Spinal cord (tissue), 9 donors: ENCODE measurements at regions not wholly inside any gene's neighbourhood (a gene's known extent, or its start where the extent isn't known, plus 50 kb on each side); places are given as distances from the start of the nearest gene placed in this dataset.
"Not testable (repeated sequence)": the region's sequence is repeated elsewhere in the genome, so short reads cannot be mapped to it uniquely, and the experiment has no call there.

ENCODE experiments used
- DNase-seq, 6 donors: peaks; one replicate each; pipeline versions ENCODE4 v3.0.0 to v3.0.0-alpha.2; 2013 to 2015; ENCODE audit warnings: low spot score in 6 of 6, low read depth in 4 of 6
- H3K27ac ChIP-seq: one replicate; pipeline ENCODE4 v1.5.1; 2013; ENCODE audit warnings: low read depth, low read length, control low read depth
- H3K27me3 ChIP-seq: one replicate; pipeline ENCODE4 v1.6.1; 2013; ENCODE audit warnings: low read length; ENCODE audit not compliant: control insufficient read depth, insufficient read depth
- H3K36me3 ChIP-seq: one replicate; pipeline ENCODE4 v1.6.1; 2013; ENCODE audit warnings: low read length; ENCODE audit not compliant: control insufficient read depth, insufficient read depth
- H3K4me1 ChIP-seq: one replicate; pipeline ENCODE4 v1.6.1; 2013; ENCODE audit warnings: low read length; ENCODE audit not compliant: control insufficient read depth, insufficient read depth
- H3K4me3 ChIP-seq: one replicate; pipeline ENCODE4 v1.5.1; 2013; ENCODE audit warnings: low read depth, low read length, control low read depth
- H3K9me3 ChIP-seq: one replicate; pipeline ENCODE4 v1.6.1; 2013; ENCODE audit warnings: low read length; ENCODE audit not compliant: control insufficient read depth, insufficient read depth
- WGBS: methylation state at CpG from one replicate; pipeline ENCODE4 v1.1.5; 2013; ENCODE audit warnings: missing lambda C conversion rate; ENCODE audit not compliant: insufficient coverage; 5-methylcytosine and 5-hydroxymethylcytosine counted together
- donor health status: healthy.

DNA sequence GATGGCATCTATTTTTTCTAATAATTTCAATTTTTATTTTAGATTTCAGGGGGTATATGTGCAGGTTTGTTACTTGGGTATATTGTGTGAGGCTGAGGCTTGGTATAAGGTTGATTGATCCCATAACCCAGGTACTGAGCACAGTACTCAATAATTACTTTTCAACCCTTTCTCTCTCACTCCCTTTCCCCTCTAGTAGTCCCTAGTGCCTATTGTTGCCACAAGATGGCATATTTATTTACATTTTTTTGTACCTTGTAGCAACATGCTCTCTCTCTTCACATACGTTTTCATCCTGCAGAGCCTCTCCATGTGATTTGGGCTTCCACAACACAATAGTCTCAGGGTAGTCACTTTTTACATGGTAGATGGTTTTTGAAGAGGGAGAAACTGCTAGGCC is 172.0 kb downstream of the ATOH1 start:
- Histone ChIP-seq H3K4me1 (no peaks in the 10 kb centered on the region), H3K36me3 (no peaks in the 10 kb centered on the region)
- no CpG with 5 or more reads among the region's 1 CpG for WGBS

DNA sequence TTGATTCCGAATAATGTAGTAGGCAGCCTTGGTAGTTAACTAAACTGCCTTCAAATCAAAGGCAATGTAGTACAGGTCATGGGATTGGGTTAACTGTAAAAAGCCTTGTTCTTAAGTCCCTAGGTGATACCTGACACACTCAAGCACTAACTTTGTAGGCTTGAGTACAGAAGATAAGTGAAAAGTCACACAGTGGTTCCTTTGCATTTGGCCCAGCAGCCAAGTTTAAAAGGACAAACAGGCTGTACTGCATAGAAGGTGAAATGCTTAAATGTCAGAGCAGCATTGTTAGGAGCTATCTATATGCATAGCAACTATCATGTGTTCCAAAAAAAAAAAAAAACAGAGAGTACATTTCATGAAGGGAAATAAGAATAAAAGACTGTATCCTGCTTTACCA is 178.4 kb downstream of the ATOH1 start:
- WGBS = 100% methylated on average over 1 of the region's 1 CpG

More for the DNA sequence above, 172.0 kb downstream of the ATOH1 start:
- DNase-seq = no peak
- no peaks in the 10 kb centered on the region for H3K27me3 ChIP-seq
- no peak overlapping the region for H3K4me3 ChIP-seq
- H3K27ac ChIP-seq = no peak overlapping the region
- H3K9me3 ChIP-seq = no peaks in the 10 kb centered on the region

DNA sequence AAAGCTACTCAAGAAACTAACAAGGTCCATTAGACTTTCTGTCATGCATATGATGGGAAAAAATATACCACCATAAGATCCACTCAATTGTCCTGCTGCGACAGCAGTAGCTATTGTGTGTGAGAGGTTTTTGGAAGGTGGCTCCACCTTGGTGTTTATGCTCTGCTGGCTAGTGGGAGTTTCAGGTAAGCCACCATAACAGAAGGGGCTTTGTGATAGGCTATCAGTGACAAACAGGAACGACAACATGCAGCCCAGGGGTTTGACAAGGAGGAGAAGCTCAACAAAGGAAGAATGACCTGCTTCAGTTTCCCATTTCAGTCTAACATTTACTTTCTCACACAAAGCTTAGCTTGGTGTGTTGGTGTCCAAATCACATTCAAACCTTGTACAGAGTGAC is 182.6 kb downstream of the ATOH1 start:
- H3K9me3 ChIP-seq = no peaks in the 10 kb centered on the region
- H3K36me3 ChIP-seq = no peaks in the 10 kb centered on the region
- no peak overlapping the region for H3K27ac ChIP-seq
- no peaks in the 10 kb centered on the region for H3K27me3 ChIP-seq
- WGBS = no CpG with 5 or more reads among the region's 2 CpGs
- no peak for DNase-seq
- H3K4me1 ChIP-seq = no peaks in the 10 kb centered on the region
- no peak overlapping the region for H3K4me3 ChIP-seq

More for the DNA sequence above, 178.4 kb downstream of the ATOH1 start:
- no peaks in the 10 kb centered on the region for H3K4me1 ChIP-seq
- no peak for DNase-seq
- no peak overlapping the region for H3K27ac ChIP-seq
- no peaks in the 10 kb centered on the region for H3K36me3 ChIP-seq
- H3K27me3 ChIP-seq = no peaks in the 10 kb centered on the region
- no peak overlapping the region for H3K4me3 ChIP-seq
- H3K9me3 ChIP-seq = no peaks in the 10 kb centered on the region

DNA sequence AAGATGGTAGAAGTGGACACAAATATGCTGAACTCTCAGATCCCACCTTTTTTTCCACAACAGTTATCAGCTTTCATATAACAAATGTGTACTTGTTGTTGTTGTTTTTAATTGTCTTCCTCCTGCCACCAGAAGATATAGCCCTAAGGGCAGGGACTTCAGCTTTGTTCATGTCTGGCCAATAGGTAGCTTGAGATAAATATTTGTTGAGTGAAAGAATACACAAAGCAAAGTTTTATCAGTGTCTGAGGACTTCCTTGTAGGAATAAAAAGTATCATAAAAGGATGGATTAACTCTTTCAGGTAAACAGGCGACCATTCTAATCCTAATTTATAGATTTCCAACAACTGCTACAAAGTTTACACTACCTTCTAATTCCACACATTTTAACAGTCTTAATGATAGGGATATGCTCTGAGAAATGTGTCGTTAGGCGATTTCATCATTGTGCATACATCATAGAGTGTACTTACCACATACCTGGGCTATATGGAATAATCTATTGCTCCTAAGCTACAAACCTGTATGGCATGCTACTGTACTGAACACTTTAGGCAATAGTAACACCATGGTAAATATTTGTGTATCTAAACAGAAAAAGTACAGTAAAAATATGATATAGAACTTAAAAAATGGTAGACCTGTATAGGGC is 186.1 kb downstream of the ATOH1 start:
- Histone ChIP-seq H3K27ac (no peak overlapping the region), H3K36me3 (no peaks in the 10 kb centered on the region), H3K4me1 (no peaks in the 10 kb centered on the region), H3K27me3 (no peaks in the 10 kb centered on the region), H3K4me3 (no peak overlapping the region), H3K9me3 (no peaks in the 10 kb centered on the region)
- WGBS = no CpG with 5 or more reads among the region's 3 CpGs
- no peak for DNase-seq

DNA sequence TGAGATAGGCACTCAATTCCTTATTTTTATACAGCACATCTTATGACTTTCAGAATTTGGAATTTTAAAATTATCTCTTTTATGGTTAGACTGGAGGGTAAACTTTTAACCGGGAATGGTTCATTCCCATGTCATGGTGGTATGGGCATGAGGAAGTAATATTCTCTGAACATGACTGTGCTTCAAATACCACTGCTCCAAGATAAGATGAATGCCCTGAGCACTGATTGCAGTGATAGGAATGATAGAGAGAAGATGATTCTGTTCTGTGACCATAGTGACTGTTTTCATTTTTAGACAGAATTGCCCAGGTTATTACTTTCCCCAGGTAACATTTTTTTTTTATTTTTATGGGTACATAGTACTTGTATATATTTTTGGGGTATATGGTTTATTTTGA is 187.4 kb downstream of the ATOH1 start:
- no CpG with 5 or more reads among the region's 1 CpG for WGBS
- Histone ChIP-seq H3K4me1 (no peaks in the 10 kb centered on the region), H3K27ac (no peak overlapping the region)

DNA sequence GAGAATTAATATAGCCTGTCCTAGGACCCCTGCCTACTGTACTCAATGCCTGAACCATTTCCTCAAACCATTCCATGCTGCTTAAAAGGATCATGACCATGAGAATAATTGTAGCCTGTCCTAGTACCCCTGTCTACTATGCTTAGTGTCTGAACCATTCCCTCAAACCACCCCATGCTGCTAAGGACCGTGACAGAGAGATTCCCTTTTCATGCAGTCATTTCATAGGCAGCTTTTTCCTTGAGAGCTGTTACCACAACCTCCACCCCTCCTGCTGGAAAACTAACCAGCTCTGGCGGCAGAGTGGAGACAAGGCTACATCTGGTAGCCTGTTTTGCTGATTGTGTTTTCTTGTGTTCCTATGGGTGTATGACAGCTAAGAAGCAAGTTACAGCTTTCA is 174.9 kb upstream of the SMARCAD1 start:
- H3K9me3 ChIP-seq = no peaks in the 10 kb centered on the region
- H3K36me3 ChIP-seq = no peaks in the 10 kb centered on the region
- no peaks in the 10 kb centered on the region for H3K4me1 ChIP-seq
- no peaks in the 10 kb centered on the region for H3K27me3 ChIP-seq
- H3K4me3 ChIP-seq = no peak overlapping the region
- no peak overlapping the region for H3K27ac ChIP-seq
- DNase-seq = peak in 1 of 6 donors; percentile 11
- WGBS = 29% methylated on average over 1 of the region's 2 CpGs

More for the DNA sequence above, 187.4 kb downstream of the ATOH1 start:
- Histone ChIP-seq H3K9me3 (no peaks in the 10 kb centered on the region), H3K36me3 (no peaks in the 10 kb centered on the region), H3K27me3 (no peaks in the 10 kb centered on the region), H3K4me3 (no peak overlapping the region)
- no peak for DNase-seq

DNA sequence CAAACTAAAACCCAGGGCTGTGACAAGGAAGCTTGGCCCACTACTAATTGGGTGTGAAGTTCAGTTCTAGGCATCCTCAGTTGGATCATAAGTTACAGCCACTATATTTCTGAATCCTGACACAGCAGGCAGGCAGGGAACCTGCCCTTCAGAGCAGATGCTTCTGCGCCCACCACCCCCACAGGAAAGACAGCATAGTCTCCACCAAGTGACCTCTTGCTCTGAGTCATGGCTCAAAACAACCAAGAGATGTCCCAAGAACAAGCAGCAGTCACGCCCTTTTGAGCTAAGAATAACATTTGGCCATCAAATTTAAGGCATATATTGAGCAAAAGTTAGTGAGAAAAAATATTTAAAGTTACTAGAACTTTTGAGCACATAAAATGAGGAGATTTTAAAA is 170.7 kb upstream of the SMARCAD1 start:
- no peaks in the 10 kb centered on the region for H3K9me3 ChIP-seq
- no peaks in the 10 kb centered on the region for H3K27me3 ChIP-seq
- no peak overlapping the region for H3K4me3 ChIP-seq
- no peaks in the 10 kb centered on the region for H3K36me3 ChIP-seq
- DNase-seq = no peak
- H3K27ac ChIP-seq = no peak overlapping the region
- no peaks in the 10 kb centered on the region for H3K4me1 ChIP-seq
- WGBS = 71% methylated on average over 1 of the region's 2 CpGs

DNA sequence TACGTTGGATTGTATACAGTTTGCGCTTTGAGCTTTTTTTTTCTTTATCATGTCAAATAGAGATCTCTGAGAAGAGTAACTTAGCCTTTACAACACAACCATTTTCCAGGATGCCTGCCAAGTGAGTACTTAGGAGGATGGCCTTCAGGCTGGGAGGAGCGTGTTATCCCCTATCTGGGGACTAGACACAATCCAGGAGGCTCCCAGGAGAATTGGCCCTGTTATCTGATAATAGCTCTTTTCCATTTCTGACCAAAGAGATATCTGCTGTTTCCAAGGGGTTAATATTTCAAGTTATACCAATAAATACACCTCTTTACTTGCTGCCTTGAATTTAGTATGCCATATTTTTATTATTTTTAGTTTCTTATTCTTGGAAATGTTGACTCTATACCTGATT is 169.5 kb upstream of the SMARCAD1 start:
- H3K27me3 ChIP-seq = no peaks in the 10 kb centered on the region
- H3K27ac ChIP-seq = no peak overlapping the region
- no peak for DNase-seq
- H3K4me1 ChIP-seq = no peaks in the 10 kb centered on the region
- WGBS = no CpG with 5 or more reads among the region's 3 CpGs
- H3K4me3 ChIP-seq = no peak overlapping the region
- H3K9me3 ChIP-seq = no peaks in the 10 kb centered on the region
- H3K36me3 ChIP-seq = no peaks in the 10 kb centered on the region

DNA sequence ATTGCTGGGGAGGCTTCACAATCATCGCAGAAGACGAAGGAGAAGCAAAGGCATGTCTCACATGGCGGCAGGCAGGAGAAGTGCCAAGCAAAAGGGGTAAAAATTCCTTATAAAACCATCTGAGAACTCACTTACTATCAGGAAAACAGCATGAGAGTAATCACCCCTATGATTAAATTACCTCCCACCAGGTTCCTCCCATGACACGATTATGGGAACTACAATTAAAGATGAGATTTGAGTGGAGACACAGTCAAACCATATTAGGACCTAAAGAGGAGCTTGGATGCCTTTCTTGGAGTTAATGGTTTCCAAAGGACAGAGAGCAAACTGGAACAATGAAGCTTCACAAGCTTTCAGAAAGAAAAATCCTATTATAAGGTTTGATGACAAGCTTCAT is 168.4 kb upstream of the SMARCAD1 start:
- H3K4me1 ChIP-seq = no peaks in the 10 kb centered on the region
- no peak overlapping the region for H3K4me3 ChIP-seq
- H3K36me3 ChIP-seq = no peaks in the 10 kb centered on the region
- DNase-seq = no peak
- no peaks in the 10 kb centered on the region for H3K9me3 ChIP-seq
- no peaks in the 10 kb centered on the region for H3K27me3 ChIP-seq
- 90% methylated on average over 3 of the region's 4 CpGs for WGBS
- H3K27ac ChIP-seq = no peak overlapping the region

DNA sequence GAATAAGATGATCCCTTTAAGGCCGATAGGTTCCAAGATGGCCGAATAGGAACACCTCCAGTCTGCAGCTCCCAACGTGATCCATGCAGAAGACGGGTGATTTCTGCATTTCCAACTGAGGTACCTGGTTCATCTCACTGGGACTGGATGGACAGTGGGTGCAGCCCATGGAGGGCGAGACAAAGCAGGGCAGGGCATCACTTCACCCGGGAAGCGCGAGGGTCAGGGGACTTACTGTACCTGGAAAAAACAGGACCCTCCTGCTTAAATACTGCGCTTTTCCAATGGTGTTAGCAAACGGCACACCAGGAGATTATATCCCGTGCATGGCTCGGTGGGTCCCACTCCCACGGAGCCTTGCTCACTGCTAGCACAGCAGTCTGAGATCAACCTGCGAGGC is 163.2 kb upstream of the SMARCAD1 start:
- not testable (repeated sequence) for H3K27me3 ChIP-seq, H3K4me1 ChIP-seq, H3K4me3 ChIP-seq, H3K9me3 ChIP-seq, H3K36me3 ChIP-seq, H3K27ac ChIP-seq, DNase-seq
- 97% methylated on average over 14 of the region's 14 CpGs for WGBS
